ENCODE measurements at regions not wholly inside any gene's neighbourhood (a gene's known extent, or its start where the extent isn't known, plus 50 kb on each side); places are given as distances from the start of the nearest gene placed in this dataset.

GRCh38 chr4:11814758-11815157 lies 386.1 kb upstream of the HS3ST1 start:
- H3K9me3 ChIP-seq (ENCODE audit: insufficient read depth in 2 of 2, low read depth in 1 of 2, low read length in 1 of 2): no peaks in the 10 kb centered on the region
- H2BK12ac ChIP-seq (ENCODE audit: low read depth, low read length): no peak overlapping the region
- H3K23me2 ChIP-seq (ENCODE audit: low read depth, low read length): no peaks in the 10 kb centered on the region
- H3K18ac ChIP-seq (ENCODE audit: extremely low read depth, low read length): no peak overlapping the region
- no peaks in the 10 kb centered on the region for H3K4me1 ChIP-seq (replicated peaks in 1 of 4; ENCODE audit: control insufficient read depth in 3 of 4, insufficient read depth in 4 of 4, low read length in 3 of 4)
- H2AK5ac ChIP-seq (ENCODE audit: low read depth, low read length): no peak overlapping the region
- no peak overlapping the region for H2BK5ac ChIP-seq (ENCODE audit: low read depth, low read length)
- H3K27ac ChIP-seq (ENCODE audit: low read depth, low read length): no peak overlapping the region
- no peak overlapping the region for H4K8ac ChIP-seq (ENCODE audit: extremely low read depth, insufficient read depth, low read length)
- H4K20me1 ChIP-seq (replicated peaks in 1 of 2; ENCODE audit: control insufficient read depth in 1 of 2, insufficient read depth in 2 of 2, low read length in 2 of 2): no peaks in the 10 kb centered on the region
- 96% methylated on average over 2 of the region's 2 CpGs; no CpG with 5 or more reads in 1 of the 2 experiments for WGBS, 2 experiments (ENCODE audit: extremely low coverage in 1 of 2, insufficient coverage in 1 of 2, insufficient read length in 1 of 2, insufficient replicate concordance in 2 of 2, low coverage in 1 of 2, low lambda C conversion rate in 2 of 2, missing lambda C conversion rate in 1 of 2)
- no peaks in the 10 kb centered on the region for H3K79me1 ChIP-seq (ENCODE audit: low read depth, low read length)
- DNase-seq (ENCODE audit: low read depth in 1 of 2, low spot score in 2 of 2): no peak
- no peak overlapping the region for H4K5ac ChIP-seq (ENCODE audit: insufficient read length, low read depth, low read length)
- H3K14ac ChIP-seq (ENCODE audit: insufficient read length): no peak overlapping the region
- H3K56ac ChIP-seq (replicated peaks; ENCODE audit: insufficient read length, low read depth, low read length): no peak overlapping the region
- H3K36me3 ChIP-seq (ENCODE audit: control insufficient read depth in 2 of 4, insufficient read depth in 4 of 4, low read length in 3 of 4): no peaks in the 10 kb centered on the region
- no peak overlapping the region for H3K4me3 ChIP-seq (ENCODE audit: extremely low read depth in 1 of 4, insufficient read depth in 2 of 4, low read depth in 3 of 4, low read length in 4 of 4)
- ChIA-PET CTCF (ENCODE audit: partially characterized antibody) (no interaction called here), POLR2A (ENCODE audit: partially characterized antibody) (no interaction called here)
- H2BK120ac ChIP-seq (replicated peaks; ENCODE audit: low read depth, low read length): no peak overlapping the region
- H2BK20ac ChIP-seq (ENCODE audit: low read length): no peak overlapping the region
- no peaks in the 10 kb centered on the region for H3K79me2 ChIP-seq (ENCODE audit: control insufficient read depth in 1 of 2, insufficient read depth in 2 of 2, low read length in 2 of 2)
- no peak overlapping the region for H2BK15ac ChIP-seq (ENCODE audit: low read length)
- H3K4me2 ChIP-seq (ENCODE audit: insufficient read depth in 1 of 2, low read depth in 2 of 2, low read length in 2 of 2): no peak overlapping the region
- no peak overlapping the region for H3K23ac ChIP-seq (ENCODE audit: insufficient read length)
- no peaks in the 10 kb centered on the region for H3K27me3 ChIP-seq (replicated peaks in 1 of 4; ENCODE audit: control insufficient read depth in 3 of 4, extremely low read depth in 1 of 4, insufficient read depth in 3 of 4, low read length in 3 of 4)
- no peak overlapping the region for H4K91ac ChIP-seq (replicated peaks; ENCODE audit: insufficient read length, low read length)
- H3K4ac ChIP-seq (replicated peaks; ENCODE audit: insufficient read length, low read depth, low read length): no peak overlapping the region
- H3K9ac ChIP-seq (replicated peaks in 1 of 4; ENCODE audit: extremely low read depth in 1 of 4, low read depth in 3 of 4, low read length in 3 of 4): no peak overlapping the region
- FAIRE-seq: no peak
- H2AFZ ChIP-seq (ENCODE audit: low read length): no peak overlapping the region
- no peak for TF ChIP-seq CBX5 (IDR thresholded peaks at IDR 0.05; ENCODE audit: low read depth, low read length)
- TF ChIP-seq CHD1 (IDR thresholded peaks at IDR 0.05; ENCODE audit: low read depth, low read length): no peak
- no peak for TF ChIP-seq BCL11A (IDR thresholded peaks at IDR 0.05; ENCODE audit: low read depth in 2 of 2, low read length in 2 of 2)
- no peak for TF ChIP-seq YY1 (IDR thresholded peaks at IDR 0.05; ENCODE audit: low read depth, low read length)
